ENCODE measurements at regions not wholly inside any gene's neighbourhood (a gene's known extent, or its start where the extent isn't known, plus 50 kb on each side); places are given as distances from the start of the nearest gene placed in this dataset.
"Not testable (repeated sequence)": the region's sequence is repeated elsewhere in the genome, so short reads cannot be mapped to it uniquely, and the experiment has no call there.

DNA sequence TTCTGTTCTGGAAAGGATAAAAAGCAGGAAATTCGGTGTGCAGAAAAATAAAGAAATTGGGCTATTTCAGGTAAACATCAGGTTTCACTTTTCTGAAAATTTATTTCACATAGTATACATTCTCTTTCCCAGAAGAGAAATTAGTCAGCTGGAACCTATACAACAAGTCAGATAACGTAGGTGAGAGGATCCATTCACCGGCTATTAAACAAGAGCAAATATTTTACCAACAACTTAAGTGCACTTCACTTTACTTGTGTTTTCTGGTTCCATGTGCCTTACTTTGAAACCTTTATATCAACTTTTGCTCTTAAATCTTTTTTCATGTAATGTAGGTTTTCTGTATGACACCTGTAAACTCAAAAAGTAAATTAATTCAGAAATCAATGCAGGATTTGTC, 839.7 kb downstream of the CDH11 start:
- no peak for DNase-seq

DNA sequence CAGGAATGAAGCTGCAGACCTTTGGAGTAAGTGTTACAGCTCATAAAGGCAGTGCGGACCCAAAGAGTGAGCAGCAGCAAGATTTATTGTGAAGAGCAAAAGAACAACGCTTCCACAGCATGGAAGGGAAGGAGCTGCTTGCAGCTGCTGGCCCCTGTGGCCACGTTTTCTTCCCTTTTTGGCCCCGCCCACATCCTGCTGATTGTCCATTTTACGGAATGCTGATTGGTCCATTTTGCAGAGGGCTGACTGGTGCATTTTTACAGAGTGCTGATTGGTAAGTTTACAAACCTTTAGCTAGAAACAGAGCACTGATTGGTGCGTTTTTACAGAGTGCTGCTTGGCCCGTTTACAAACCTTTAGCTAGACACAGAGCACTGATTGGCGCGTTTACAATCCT, 841.5 kb downstream of the CDH11 start:
- no peak for DNase-seq

DNA sequence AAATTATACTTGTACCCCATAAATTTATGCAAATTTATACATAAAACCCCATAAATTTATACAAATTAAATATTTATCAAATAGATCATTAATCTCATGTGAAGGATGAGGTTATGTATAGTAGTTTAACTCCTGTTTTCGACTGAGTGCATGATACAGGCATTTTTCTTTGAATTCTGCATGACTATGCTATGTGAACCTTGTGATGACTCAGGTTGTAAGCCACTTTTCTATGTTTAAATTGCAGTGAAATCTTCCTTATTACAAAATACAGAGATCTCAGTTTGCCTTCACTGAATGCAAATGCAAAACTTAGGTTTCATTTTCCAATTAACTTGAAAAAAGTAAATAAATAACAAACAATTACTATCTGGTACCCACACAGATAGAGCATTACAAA, 843.7 kb downstream of the CDH11 start:
- no peak for DNase-seq

GRCh38 chr16:64276646-64277045, 845.2 kb downstream of the CDH11 start:
- DNase-seq, result no peak

- DNase-seq, result no peak
Measured at GRCh38 chr16:64272028-64272427, 849.8 kb downstream of the CDH11 start.

- no peak for DNase-seq
Measured at GRCh38 chr16:64269756-64270155, 852.1 kb downstream of the CDH11 start.

DNA sequence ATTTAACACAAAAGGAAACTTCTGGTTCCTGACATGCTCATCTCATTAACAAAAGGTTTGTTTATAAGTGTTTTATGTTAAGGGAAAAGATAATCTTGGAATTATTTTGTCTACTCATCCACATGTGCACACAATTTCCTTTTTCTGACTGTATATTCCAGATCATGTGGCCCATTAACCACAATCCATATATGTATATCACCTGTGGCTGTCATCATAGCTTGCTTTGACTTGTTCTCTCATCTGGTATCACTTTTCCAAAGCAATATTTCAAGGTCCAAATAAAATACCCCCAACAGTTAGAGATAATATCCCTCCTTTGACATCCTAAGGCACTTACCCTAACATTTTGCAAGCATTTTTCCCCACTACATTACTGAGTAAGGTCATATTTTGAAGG, 856.1 kb downstream of the CDH11 start:
- DNase-seq, result no peak

DNA sequence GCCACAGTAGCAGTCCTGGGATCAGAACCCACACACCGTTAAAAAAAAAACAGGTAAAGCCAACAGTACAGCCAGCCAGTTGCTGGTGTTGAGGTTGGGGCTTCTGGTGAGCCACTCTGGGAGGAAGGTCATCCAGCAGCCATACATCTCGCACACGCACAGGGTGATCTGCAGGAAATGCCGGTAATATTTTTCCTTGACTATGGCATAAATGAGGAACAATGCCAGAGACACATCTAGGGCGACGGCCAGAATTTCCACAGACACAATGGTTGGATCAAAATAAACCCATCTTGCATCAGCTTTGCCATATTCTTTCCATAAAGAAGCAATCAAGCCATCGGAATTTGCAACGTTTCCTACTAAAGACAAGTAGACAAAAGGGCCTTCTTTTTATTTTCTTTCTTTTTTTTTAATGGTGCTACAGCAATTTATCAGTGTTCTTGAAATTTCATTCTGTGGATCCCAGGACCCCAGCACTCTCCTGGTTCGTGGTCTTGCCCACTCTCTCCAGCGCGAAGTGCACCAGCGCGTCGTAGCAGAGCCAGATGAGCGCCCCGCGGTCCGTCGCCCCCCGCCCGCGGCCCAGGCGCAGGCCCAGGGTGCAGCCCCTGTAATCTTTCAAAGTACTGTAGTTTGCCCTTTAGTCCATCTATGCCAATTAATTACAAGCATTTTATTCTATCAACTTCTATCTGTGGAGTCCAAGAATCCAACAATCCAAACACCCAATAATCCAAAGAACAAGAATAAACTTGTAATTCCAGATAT, 861.0 kb downstream of the CDH11 start:
- not testable (repeated sequence) for DNase-seq

DNA sequence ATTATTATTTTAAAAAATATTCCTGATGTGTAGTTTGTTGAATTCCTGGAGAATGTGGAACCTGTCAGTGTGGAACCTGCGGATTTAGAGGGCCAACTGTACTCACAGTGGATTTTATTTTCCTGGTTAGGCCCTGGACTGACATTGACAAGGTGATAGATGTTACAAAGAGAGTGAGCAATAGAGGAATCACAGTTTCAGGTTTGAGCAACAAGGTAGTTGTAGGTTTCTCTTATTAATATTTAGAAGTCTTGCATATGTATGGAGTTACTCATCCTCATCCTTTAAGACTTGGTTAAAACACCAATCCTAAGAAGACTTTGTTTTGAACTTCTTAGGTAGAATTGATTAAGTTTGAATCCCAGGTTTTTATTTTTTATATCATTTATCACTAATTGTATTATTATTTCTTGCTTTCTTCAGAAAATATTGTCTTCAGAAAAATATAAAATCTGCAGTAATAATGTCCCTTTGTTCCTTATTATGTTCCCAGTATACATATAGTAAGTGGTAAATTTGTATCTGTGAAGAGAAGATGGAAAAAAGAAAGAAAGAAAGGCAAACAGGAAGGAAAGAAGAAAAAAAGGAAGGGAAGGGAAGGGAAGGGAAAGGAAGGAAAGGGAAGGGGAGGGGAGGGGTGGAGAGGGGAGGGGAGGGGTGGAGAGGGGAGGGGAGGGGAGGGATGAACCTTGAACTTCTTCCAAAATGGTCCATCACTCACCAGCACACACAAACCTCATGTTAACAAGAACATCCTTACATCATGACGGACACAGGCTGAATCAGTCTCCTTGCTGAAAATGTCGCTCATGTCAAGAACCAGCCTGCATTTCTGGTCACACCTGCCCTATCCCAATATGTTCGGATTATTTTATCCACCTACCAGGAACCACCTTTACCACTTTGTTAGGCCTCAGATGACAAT, 867.2 kb downstream of the CDH11 start:
- no peak for DNase-seq

DNA sequence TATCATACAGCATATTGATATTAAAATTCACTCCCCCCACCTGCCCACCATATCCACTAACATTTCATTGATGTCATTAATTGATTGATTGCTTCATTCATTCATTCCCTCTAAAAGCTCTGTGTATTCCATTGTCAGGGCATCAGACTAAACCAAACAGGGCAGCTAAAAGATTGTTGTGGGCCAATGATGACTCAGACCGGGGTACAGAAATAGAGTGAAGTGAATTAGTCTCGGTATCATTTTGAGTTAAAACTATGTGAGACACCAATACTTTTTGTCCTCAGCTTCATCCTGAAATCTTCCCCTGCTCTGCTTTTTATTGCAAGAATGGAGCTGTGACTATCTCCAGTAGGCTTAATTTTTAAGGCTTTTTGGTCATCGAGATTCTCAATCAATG, 868.3 kb downstream of the CDH11 start:
- no peak for DNase-seq

GRCh38 chr16:64253096-64253495, 868.8 kb downstream of the CDH11 start:
- no peak for DNase-seq

DNA sequence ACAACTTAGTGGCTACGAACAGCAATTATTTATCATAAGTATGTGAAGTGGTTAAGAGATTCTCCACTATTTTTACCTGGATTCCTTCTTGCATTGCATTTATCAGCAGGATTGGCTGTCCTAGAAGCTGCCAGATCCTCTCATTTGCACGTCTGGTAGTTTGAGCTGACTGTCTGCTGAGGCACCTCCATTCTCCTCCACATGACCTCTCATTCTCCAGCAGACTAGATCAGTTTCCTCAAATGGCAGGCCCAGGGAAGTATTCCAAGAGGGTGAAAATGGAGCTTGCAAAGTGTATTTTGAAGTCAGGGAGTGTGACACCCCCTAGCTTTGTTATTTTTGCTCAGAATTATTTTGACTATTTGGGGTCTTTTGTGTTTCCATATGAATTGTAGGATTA, 870.1 kb downstream of the CDH11 start:
- no peak for DNase-seq

DNA sequence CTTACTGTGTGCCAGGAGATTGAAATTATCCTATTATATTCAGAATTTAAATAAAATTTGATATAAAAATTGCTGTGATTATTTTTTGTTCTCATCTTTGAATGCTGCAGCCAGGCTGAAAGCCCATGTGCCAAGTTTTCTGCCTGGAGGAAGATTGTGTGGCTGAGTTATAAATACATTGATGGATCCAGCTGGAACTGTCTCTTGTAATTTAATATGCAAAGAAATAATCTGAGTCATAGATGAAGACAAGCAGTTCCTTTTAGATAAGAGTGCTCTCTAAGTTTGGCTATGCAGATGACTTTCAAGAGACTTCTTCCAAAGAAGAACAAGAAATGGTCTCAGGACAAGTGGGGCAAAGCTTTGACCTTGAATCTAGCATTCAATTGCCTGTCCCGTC, 871.0 kb downstream of the CDH11 start:
- no peak for DNase-seq

DNA sequence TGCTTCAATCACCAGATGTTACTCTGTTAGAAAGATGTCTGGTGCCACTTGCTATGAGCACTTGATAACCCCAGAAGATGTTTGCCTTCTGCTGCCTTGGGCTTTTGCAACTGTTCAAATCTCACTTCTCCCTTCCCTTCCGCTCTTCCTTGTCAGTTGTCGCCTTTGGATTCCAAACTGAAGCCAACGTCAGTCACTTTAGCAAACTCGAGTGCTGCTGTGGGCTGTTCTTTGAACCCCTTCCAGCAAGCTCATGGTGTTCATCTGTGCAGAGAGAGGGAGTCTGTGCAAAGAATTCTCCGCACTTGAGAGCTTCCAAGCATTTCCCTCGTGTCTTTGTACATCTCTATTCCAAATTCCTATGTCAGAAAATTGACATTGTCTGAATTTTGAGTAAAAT, 879.4 kb downstream of the CDH11 start:
- no peak for DNase-seq

GRCh38 chr16:64240586-64240985, 881.3 kb downstream of the CDH11 start:
- DNase-seq, result no peak

DNA sequence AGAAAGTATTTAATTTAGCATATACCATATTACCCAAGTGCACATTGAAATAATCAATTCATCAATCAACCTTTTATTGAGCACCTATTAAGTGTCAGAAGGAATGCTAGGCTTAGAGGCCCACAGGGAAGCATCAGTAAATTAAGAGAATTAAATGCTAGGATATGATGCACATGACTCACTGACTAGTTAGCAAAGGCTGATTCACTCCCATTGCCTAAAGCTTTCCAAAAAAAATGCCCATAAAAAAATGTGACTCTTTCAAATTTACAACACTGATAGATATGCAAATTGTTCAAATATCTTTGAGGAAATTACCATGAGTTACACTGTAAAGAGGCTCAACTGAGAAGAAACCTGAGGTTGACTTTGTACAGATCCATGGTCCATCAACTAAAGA, 883.3 kb downstream of the CDH11 start:
- DNase-seq, result no peak

GRCh38 chr16:64236316-64236715, 885.5 kb downstream of the CDH11 start:
- no peak for DNase-seq

GRCh38 chr16:64234200-64234599, 887.7 kb downstream of the CDH11 start:
- no peak for DNase-seq

GRCh38 chr16:64225696-64226095, 896.2 kb downstream of the CDH11 start:
- no peak for DNase-seq

- DNase-seq, result no peak
Measured at GRCh38 chr16:64225036-64225435, 896.8 kb downstream of the CDH11 start.

GRCh38 chr16:64217789-64218535, 903.9 kb downstream of the CDH11 start:
- DNase-seq, result no peak

- DNase-seq, result no peak
Measured at GRCh38 chr16:64215730-64216129, 906.1 kb downstream of the CDH11 start.

- DNase-seq, result no peak
Measured at GRCh38 chr16:64211331-64211730, 910.5 kb downstream of the CDH11 start.

GRCh38 chr16:64206862-64207261, 915.0 kb downstream of the CDH11 start:
- no peak for DNase-seq
